ACC112 (cell line): ENCODE measurements at regions not wholly inside any gene's neighbourhood (a gene's known extent, or its start where the extent isn't known, plus 50 kb on each side); places are given as distances from the start of the nearest gene placed in this dataset.
"Not testable (repeated sequence)": the region's sequence is repeated elsewhere in the genome, so short reads cannot be mapped to it uniquely, and the experiment has no call there.

Experiments used
- H2AFZ ChIP-seq: fragments of 200-600 bp; sonication (generic); one replicate; pipeline ENCODE4 v1.6.0; 2017; ENCODE audit warnings: antibody characterized with exemption, low read length; ENCODE audit not compliant: unreplicated experiment
- H3K27ac ChIP-seq: fragments of 200-600 bp; sonication (generic); 2 replicates; pipeline ENCODE4 v1.5.1; 2014; ENCODE audit warnings: low read depth, mild to moderate bottlenecking, antibody characterized with exemption, low read length, moderate library complexity
- H3K27me3 ChIP-seq: fragments of 200-600 bp; sonication (generic); 2 replicates; pipeline ENCODE4 v1.6.1; 2014; ENCODE audit warnings: mild to moderate bottlenecking, antibody characterized with exemption, low read length, moderate library complexity, mixed read lengths; ENCODE audit not compliant: insufficient read depth
- H3K36me3 ChIP-seq: fragments of 200-600 bp; sonication (generic); 2 replicates; pipeline ENCODE4 v1.6.1; 2016; ENCODE audit warnings: mild to moderate bottlenecking, antibody characterized with exemption, low read length, moderate library complexity, mixed read lengths; ENCODE audit not compliant: insufficient read depth
- H3K4me1 ChIP-seq: fragments of 200-600 bp; sonication (generic); one replicate; pipeline ENCODE4 v1.6.1; 2016; ENCODE audit warnings: low read length, mixed read lengths; ENCODE audit not compliant: insufficient read depth, unreplicated experiment, control insufficient read depth
- H3K4me3 ChIP-seq: fragments of 200-600 bp; sonication (generic); 2 replicates; pipeline ENCODE4 v1.5.1; 2014; ENCODE audit warnings: mild to moderate bottlenecking, low read depth, low read length
- H3K79me2 ChIP-seq: fragments of 200-600 bp; sonication (generic); one replicate; pipeline ENCODE4 v1.6.0; 2016; ENCODE audit warnings: low read length; ENCODE audit not compliant: control insufficient read depth, unreplicated experiment, insufficient read depth

- H3K79me2 ChIP-seq = no peaks in the 10 kb centered on the region
- H3K4me1 ChIP-seq = peaks cover 7% of the 10 kb centered on the region
- H3K27me3 ChIP-seq = no peaks in the 10 kb centered on the region
- H3K27ac ChIP-seq = no peak overlapping the region
- no peaks in the 10 kb centered on the region for H3K36me3 ChIP-seq
- no peak overlapping the region for H3K4me3 ChIP-seq
- no peak overlapping the region for H2AFZ ChIP-seq
These were observed 226.2 kb upstream of the IRF2BP2 start for GRCh38 chr1:234836045-234836681.

- no peaks in the 10 kb centered on the region for H3K27me3 ChIP-seq
- H3K4me3 ChIP-seq = no peak overlapping the region
- no peak overlapping the region for H3K27ac ChIP-seq
- no peaks in the 10 kb centered on the region for H3K79me2 ChIP-seq
- no peaks in the 10 kb centered on the region for H3K36me3 ChIP-seq
- no peaks in the 10 kb centered on the region for H3K4me1 ChIP-seq
- H2AFZ ChIP-seq = no peak overlapping the region
These were observed 225.3 kb upstream of the IRF2BP2 start for GRCh38 chr1:234835239-234835638.

GRCh38 chr1:234833646-234834045 is 223.7 kb upstream of the IRF2BP2 start:
- no peak overlapping the region for H3K27ac ChIP-seq
- no peak overlapping the region for H2AFZ ChIP-seq
- no peaks in the 10 kb centered on the region for H3K27me3 ChIP-seq
- no peaks in the 10 kb centered on the region for H3K79me2 ChIP-seq
- no peaks in the 10 kb centered on the region for H3K4me1 ChIP-seq
- H3K4me3 ChIP-seq = no peak overlapping the region
- H3K36me3 ChIP-seq = no peaks in the 10 kb centered on the region

GRCh38 chr1:234833118-234833517 is 223.1 kb upstream of the IRF2BP2 start:
- H3K79me2 ChIP-seq = no peaks in the 10 kb centered on the region
- H3K27ac ChIP-seq = no peak overlapping the region
- no peaks in the 10 kb centered on the region for H3K27me3 ChIP-seq
- H3K4me1 ChIP-seq = no peaks in the 10 kb centered on the region
- no peak overlapping the region for H2AFZ ChIP-seq
- H3K4me3 ChIP-seq = no peak overlapping the region
- no peaks in the 10 kb centered on the region for H3K36me3 ChIP-seq

- no peak overlapping the region for H3K4me3 ChIP-seq
- no peak overlapping the region for H2AFZ ChIP-seq
- H3K27me3 ChIP-seq = no peaks in the 10 kb centered on the region
- H3K27ac ChIP-seq = no peak overlapping the region
- H3K79me2 ChIP-seq = no peaks in the 10 kb centered on the region
- no peaks in the 10 kb centered on the region for H3K4me1 ChIP-seq
- H3K36me3 ChIP-seq = no peaks in the 10 kb centered on the region
These were observed 217.7 kb upstream of the IRF2BP2 start for GRCh38 chr1:234827656-234828055.

- H3K36me3 ChIP-seq = no peaks in the 10 kb centered on the region
- no peak overlapping the region for H3K4me3 ChIP-seq
- no peak overlapping the region for H3K27ac ChIP-seq
- no peaks in the 10 kb centered on the region for H3K27me3 ChIP-seq
- H3K79me2 ChIP-seq = no peaks in the 10 kb centered on the region
- H2AFZ ChIP-seq = no peak overlapping the region
- H3K4me1 ChIP-seq = no peaks in the 10 kb centered on the region
These were observed 217.2 kb upstream of the IRF2BP2 start for GRCh38 chr1:234827181-234827580.

GRCh38 chr1:234826352-234826751 is 216.4 kb upstream of the IRF2BP2 start:
- H3K27ac ChIP-seq = no peak overlapping the region
- no peaks in the 10 kb centered on the region for H3K36me3 ChIP-seq
- no peaks in the 10 kb centered on the region for H3K79me2 ChIP-seq
- no peaks in the 10 kb centered on the region for H3K27me3 ChIP-seq
- no peaks in the 10 kb centered on the region for H3K4me1 ChIP-seq
- H2AFZ ChIP-seq = no peak overlapping the region
- no peak overlapping the region for H3K4me3 ChIP-seq

GRCh38 chr1:234825498-234826165 is 215.7 kb upstream of the IRF2BP2 start:
- no peak overlapping the region for H3K4me3 ChIP-seq
- H3K36me3 ChIP-seq = no peaks in the 10 kb centered on the region
- no peaks in the 10 kb centered on the region for H3K27me3 ChIP-seq
- H3K4me1 ChIP-seq = no peaks in the 10 kb centered on the region
- H3K27ac ChIP-seq = no peak overlapping the region
- H3K79me2 ChIP-seq = no peaks in the 10 kb centered on the region
- no peak overlapping the region for H2AFZ ChIP-seq

- not testable (repeated sequence) for H3K27ac ChIP-seq, H2AFZ ChIP-seq, H3K36me3 ChIP-seq, H3K4me1 ChIP-seq, H3K27me3 ChIP-seq, H3K4me3 ChIP-seq, H3K79me2 ChIP-seq
These were observed 214.9 kb upstream of the IRF2BP2 start for GRCh38 chr1:234824836-234825235.

- Histone ChIP-seq H3K79me2 (no peaks in the 10 kb centered on the region), H3K4me3 (no peak overlapping the region), H3K27ac (no peak overlapping the region), H2AFZ (no peak overlapping the region), H3K27me3 (no peaks in the 10 kb centered on the region), H3K36me3 (no peaks in the 10 kb centered on the region), H3K4me1 (no peaks in the 10 kb centered on the region)
These were observed 213.5 kb upstream of the IRF2BP2 start for GRCh38 chr1:234823191-234824176.
